ENCODE measurements at regions not wholly inside any gene's neighbourhood (a gene's known extent, or its start where the extent isn't known, plus 50 kb on each side); places are given as distances from the start of the nearest gene placed in this dataset.

GRCh38 chr2:16250886-16251285 is 310.5 kb downstream of the MYCN start:
- Histone ChIP-seq H3K4me3 (ENCODE audit: low read length) (no peak overlapping the region), H3K36me3 (ENCODE audit: insufficient read depth, low read length) (no peaks in the 10 kb centered on the region), H3K4me1 (ENCODE audit: insufficient read depth, low read length) (no peaks in the 10 kb centered on the region), H3K27me3 (ENCODE audit: control insufficient read depth in 1 of 2, insufficient read depth in 2 of 2, low read length in 2 of 2) (no peaks in the 10 kb centered on the region), H3K9me3 (ENCODE audit: control insufficient read depth in 1 of 2, insufficient read depth in 1 of 2, low read length in 2 of 2) (peaks cover 0 to 10% of the 10 kb centered on the region in 2 experiments), H3K27ac (ENCODE audit: low read depth in 1 of 2, low read length in 2 of 2) (no peak overlapping the region)
- Mint-ChIP-seq H3K27ac (no peak overlapping the region), H3K9me3 (no peaks in the 10 kb centered on the region), H3K27me3 (no peaks in the 10 kb centered on the region), H3K4me1 (ENCODE audit: low read depth) (no peaks in the 10 kb centered on the region), H3K36me3 (ENCODE audit: low read depth) (no peaks in the 10 kb centered on the region), H3K4me3 (no peak overlapping the region)
- no peak for ATAC-seq (ENCODE audit: poor library complexity)
- ChIA-PET POLR2A (no interaction called here), CTCF (no interaction called here)
- intact Hi-C loops (cut with DNase I, micrococcal nuclease): no loop called here
- no peak for DNase-seq
- no peak for TF ChIP-seq CTCF (IDR thresholded peaks at IDR 0.05)

- no peaks in the 10 kb centered on the region for H3K27me3 ChIP-seq (ENCODE audit: control insufficient read depth in 1 of 2, insufficient read depth in 2 of 2, low read length in 2 of 2)
- Mint-ChIP-seq H3K4me3 (no peak overlapping the region), H3K36me3 (ENCODE audit: low read depth) (no peaks in the 10 kb centered on the region), H3K4me1 (ENCODE audit: low read depth) (no peaks in the 10 kb centered on the region), H3K27ac (no peak overlapping the region), H3K9me3 (no peaks in the 10 kb centered on the region), H3K27me3 (no peaks in the 10 kb centered on the region)
- TF ChIP-seq CTCF (IDR thresholded peaks at IDR 0.05): no peak
- DNase-seq: no peak
- H3K4me3 ChIP-seq (ENCODE audit: low read length): no peak overlapping the region
- H3K36me3 ChIP-seq (ENCODE audit: insufficient read depth, low read length): no peaks in the 10 kb centered on the region
- no peaks in the 10 kb centered on the region for H3K4me1 ChIP-seq (ENCODE audit: insufficient read depth, low read length)
- no peak for ATAC-seq (ENCODE audit: poor library complexity)
- peaks cover 0 to 10% of the 10 kb centered on the region in 2 experiments for H3K9me3 ChIP-seq (ENCODE audit: control insufficient read depth in 1 of 2, insufficient read depth in 1 of 2, low read length in 2 of 2)
- ChIA-PET POLR2A (no interaction called here), CTCF (no interaction called here)
- intact Hi-C loops (cut with DNase I, micrococcal nuclease): no loop called here
- no peak overlapping the region for H3K27ac ChIP-seq (ENCODE audit: low read depth in 1 of 2, low read length in 2 of 2)
These were observed 310.1 kb downstream of the MYCN start for GRCh38 chr2:16250466-16250865.

- peaks cover 0 to 10% of the 10 kb centered on the region in 2 experiments for H3K9me3 ChIP-seq (ENCODE audit: control insufficient read depth in 1 of 2, insufficient read depth in 1 of 2, low read length in 2 of 2)
- CTCF ChIA-PET: no interaction called here
These were observed 309.7 kb downstream of the MYCN start for GRCh38 chr2:16250056-16250425.

More at GRCh38 chr2:16250056-16250425, 309.7 kb downstream of the MYCN start:
- Mint-ChIP-seq H3K36me3 (ENCODE audit: low read depth) (no peaks in the 10 kb centered on the region), H3K4me1 (ENCODE audit: low read depth) (no peaks in the 10 kb centered on the region), H3K9me3 (no peaks in the 10 kb centered on the region), H3K27me3 (no peaks in the 10 kb centered on the region), H3K27ac (no peak overlapping the region), H3K4me3 (no peak overlapping the region)
- no peaks in the 10 kb centered on the region for H3K27me3 ChIP-seq (ENCODE audit: control insufficient read depth in 1 of 2, insufficient read depth in 2 of 2, low read length in 2 of 2)
- no peak for TF ChIP-seq CTCF (IDR thresholded peaks at IDR 0.05)
- no peak for DNase-seq
- no peaks in the 10 kb centered on the region for H3K4me1 ChIP-seq (ENCODE audit: insufficient read depth, low read length)
- no peak overlapping the region for H3K27ac ChIP-seq (ENCODE audit: low read depth in 1 of 2, low read length in 2 of 2)
- no peaks in the 10 kb centered on the region for H3K36me3 ChIP-seq (ENCODE audit: insufficient read depth, low read length)
- no peak for ATAC-seq (ENCODE audit: poor library complexity)
- H3K4me3 ChIP-seq (ENCODE audit: low read length): no peak overlapping the region
- intact Hi-C loops (cut with DNase I, micrococcal nuclease): no loop called here
- POLR2A ChIA-PET: no interaction called here
